ENCODE measurements at regions not wholly inside any gene's neighbourhood (a gene's known extent, or its start where the extent isn't known, plus 50 kb on each side); places are given as distances from the start of the nearest gene placed in this dataset.

- TF ChIP-seq NFIC (IDR thresholded peaks at IDR 0.05) (no peak), ZBTB7A (IDR thresholded peaks at IDR 0.05; ENCODE audit: low read depth) (no peak), FOXM1 (IDR thresholded peaks at IDR 0.05; ENCODE audit: borderline replicate concordance, low read depth) (no peak), RAD21 (IDR thresholded peaks at IDR 0.05; ENCODE audit: low read depth) (no peak), CEBPB (IDR thresholded peaks at IDR 0.05) (no peak), TCF12 (IDR thresholded peaks at IDR 0.05; ENCODE audit: low read depth) (no peak), CREB1 (IDR thresholded peaks at IDR 0.05; ENCODE audit: low read depth) (no peak)
These were observed 120.0 kb downstream of the C5orf15 start for GRCh38 chr5:133848341-133848811.

GRCh38 chr5:133847886-133848285, 120.5 kb downstream of the C5orf15 start:
- TF ChIP-seq NFIC (IDR thresholded peaks at IDR 0.05) (no peak), RAD21 (IDR thresholded peaks at IDR 0.05; ENCODE audit: low read depth) (no peak), TEAD4 (IDR thresholded peaks at IDR 0.05) (no peak), TAF1 (IDR thresholded peaks at IDR 0.05; ENCODE audit: low read depth) (no peak), EGR1 (IDR thresholded peaks at IDR 0.05) (no peak), TCF12 (IDR thresholded peaks at IDR 0.05; ENCODE audit: low read depth) (no peak), EP300 (IDR thresholded peaks at IDR 0.05; ENCODE audit: borderline replicate concordance) (no peak), REST (IDR thresholded peaks at IDR 0.05; ENCODE audit: low read depth) (no peak), YY1 (IDR thresholded peaks at IDR 0.05; ENCODE audit: low read depth) (no peak), CEBPB (IDR thresholded peaks at IDR 0.05) (no peak)

GRCh38 chr5:133847301-133847700, 121.1 kb downstream of the C5orf15 start:
- TF ChIP-seq YY1 (IDR thresholded peaks at IDR 0.05; ENCODE audit: low read depth), result no peak
- no peak for TF ChIP-seq EP300 (IDR thresholded peaks at IDR 0.05; ENCODE audit: borderline replicate concordance)
- no peak for TF ChIP-seq REST (IDR thresholded peaks at IDR 0.05; ENCODE audit: low read depth)
- TF ChIP-seq TCF12 (IDR thresholded peaks at IDR 0.05; ENCODE audit: low read depth), result no peak
- TF ChIP-seq CEBPB (IDR thresholded peaks at IDR 0.05), result no peak
- TF ChIP-seq TEAD4 (IDR thresholded peaks at IDR 0.05), result no peak
- TF ChIP-seq ZBTB7A (IDR thresholded peaks at IDR 0.05; ENCODE audit: low read depth), result no peak
- no peak for TF ChIP-seq USF1 (IDR thresholded peaks at IDR 0.05)
- no peak for TF ChIP-seq FOXM1 (IDR thresholded peaks at IDR 0.05; ENCODE audit: borderline replicate concordance, low read depth)
- TF ChIP-seq CREB1 (IDR thresholded peaks at IDR 0.05; ENCODE audit: low read depth), result no peak
- no peak for TF ChIP-seq NFIC (IDR thresholded peaks at IDR 0.05)
- TF ChIP-seq MAX (IDR thresholded peaks at IDR 0.05), result no peak
- TF ChIP-seq EGR1 (IDR thresholded peaks at IDR 0.05), result no peak

GRCh38 chr5:133846478-133847226, 121.8 kb downstream of the C5orf15 start:
- TF ChIP-seq REST (IDR thresholded peaks at IDR 0.05; ENCODE audit: low read depth), result no peak
- TF ChIP-seq TAF1 (IDR thresholded peaks at IDR 0.05; ENCODE audit: low read depth), result no peak
- TF ChIP-seq USF1 (IDR thresholded peaks at IDR 0.05), result no peak
- no peak for TF ChIP-seq ZBTB7A (IDR thresholded peaks at IDR 0.05; ENCODE audit: low read depth)
- TF ChIP-seq TCF12 (IDR thresholded peaks at IDR 0.05; ENCODE audit: low read depth), result no peak
- TF ChIP-seq FOXM1 (IDR thresholded peaks at IDR 0.05; ENCODE audit: borderline replicate concordance, low read depth), result no peak
- no peak for TF ChIP-seq TEAD4 (IDR thresholded peaks at IDR 0.05)
- TF ChIP-seq EP300 (IDR thresholded peaks at IDR 0.05; ENCODE audit: borderline replicate concordance), result no peak
